Osteocyte (in vitro differentiated cells): ENCODE measurements at regions not wholly inside any gene's neighbourhood (a gene's known extent, or its start where the extent isn't known, plus 50 kb on each side); places are given as distances from the start of the nearest gene placed in this dataset.

Experiments
- DNase-seq: peaks from one replicate; pipeline ENCODE4 v3.0.0; 2021; ENCODE audit warnings: mixed read lengths; ENCODE audit not compliant: unreplicated experiment; ENCODE audit errors: extremely low spot score
- H3K27ac Mint-ChIP-seq: one replicate; pipeline ENCODE4 v1.8.0; 2021; ENCODE audit warnings: mild to moderate bottlenecking, mixed read lengths; ENCODE audit not compliant: unreplicated experiment
- H3K27me3 Mint-ChIP-seq: one replicate; pipeline ENCODE4 v1.8.0; 2021; ENCODE audit warnings: mixed read lengths; ENCODE audit not compliant: unreplicated experiment
- H3K36me3 Mint-ChIP-seq: one replicate; pipeline ENCODE4 v1.8.0; 2021; ENCODE audit warnings: mixed read lengths; ENCODE audit not compliant: unreplicated experiment
- H3K4me1 Mint-ChIP-seq: one replicate; pipeline ENCODE4 v1.8.0; 2021; ENCODE audit warnings: mixed read lengths; ENCODE audit not compliant: unreplicated experiment
- H3K4me3 Mint-ChIP-seq: one replicate; pipeline ENCODE4 v1.8.0; 2021; ENCODE audit warnings: mild to moderate bottlenecking, moderate library complexity, mixed read lengths; ENCODE audit not compliant: unreplicated experiment
- H3K9me3 Mint-ChIP-seq: one replicate; pipeline ENCODE4 v1.8.0; 2021; ENCODE audit warnings: mixed read lengths; ENCODE audit not compliant: unreplicated experiment
- TF ChIP-seq, protein P1 (sequence below): fragments of 200-600 bp; sonication (generic); IDR thresholded peaks from 2 replicates; pipeline ENCODE4 v1.5.0; 2021; ENCODE audit warnings: antibody characterized with exemption, mild to moderate bottlenecking, moderate library complexity

- H3K27me3 Mint-ChIP-seq = peaks cover 4% of the 10 kb centered on the region
- H3K27ac Mint-ChIP-seq = no peak overlapping the region
- no peaks in the 10 kb centered on the region for H3K9me3 Mint-ChIP-seq
- no peaks in the 10 kb centered on the region for H3K36me3 Mint-ChIP-seq
- H3K4me1 Mint-ChIP-seq = no peaks in the 10 kb centered on the region
- DNase-seq = no peak
- no peak overlapping the region for H3K4me3 Mint-ChIP-seq
- TF ChIP-seq, protein P1, sequence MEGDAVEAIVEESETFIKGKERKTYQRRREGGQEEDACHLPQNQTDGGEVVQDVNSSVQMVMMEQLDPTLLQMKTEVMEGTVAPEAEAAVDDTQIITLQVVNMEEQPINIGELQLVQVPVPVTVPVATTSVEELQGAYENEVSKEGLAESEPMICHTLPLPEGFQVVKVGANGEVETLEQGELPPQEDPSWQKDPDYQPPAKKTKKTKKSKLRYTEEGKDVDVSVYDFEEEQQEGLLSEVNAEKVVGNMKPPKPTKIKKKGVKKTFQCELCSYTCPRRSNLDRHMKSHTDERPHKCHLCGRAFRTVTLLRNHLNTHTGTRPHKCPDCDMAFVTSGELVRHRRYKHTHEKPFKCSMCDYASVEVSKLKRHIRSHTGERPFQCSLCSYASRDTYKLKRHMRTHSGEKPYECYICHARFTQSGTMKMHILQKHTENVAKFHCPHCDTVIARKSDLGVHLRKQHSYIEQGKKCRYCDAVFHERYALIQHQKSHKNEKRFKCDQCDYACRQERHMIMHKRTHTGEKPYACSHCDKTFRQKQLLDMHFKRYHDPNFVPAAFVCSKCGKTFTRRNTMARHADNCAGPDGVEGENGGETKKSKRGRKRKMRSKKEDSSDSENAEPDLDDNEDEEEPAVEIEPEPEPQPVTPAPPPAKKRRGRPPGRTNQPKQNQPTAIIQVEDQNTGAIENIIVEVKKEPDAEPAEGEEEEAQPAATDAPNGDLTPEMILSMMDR = no peak
Measured at GRCh38 chr1:104855550-104855949, 1105.9 kb downstream of the AMY1C start.

- H3K27me3 Mint-ChIP-seq = peaks cover 4% of the 10 kb centered on the region
- no peaks in the 10 kb centered on the region for H3K4me1 Mint-ChIP-seq
Measured at GRCh38 chr1:104856091-104856490, 1106.4 kb downstream of the AMY1C start.

GRCh38 chr1:104856518-104856917 is 1106.8 kb downstream of the AMY1C start:
- Mint-ChIP-seq H3K27ac (no peak overlapping the region), H3K27me3 (peaks cover 4% of the 10 kb centered on the region), H3K36me3 (no peaks in the 10 kb centered on the region), H3K4me1 (no peaks in the 10 kb centered on the region), H3K9me3 (no peaks in the 10 kb centered on the region), H3K4me3 (no peak overlapping the region)
- TF ChIP-seq, protein P1 = no peak
- DNase-seq = no peak

More at GRCh38 chr1:104856091-104856490, 1106.4 kb downstream of the AMY1C start:
- Mint-ChIP-seq H3K36me3 (no peaks in the 10 kb centered on the region), H3K9me3 (no peaks in the 10 kb centered on the region), H3K27ac (no peak overlapping the region), H3K4me3 (no peak overlapping the region)
- TF ChIP-seq, protein P1 = no peak
- no peak for DNase-seq

GRCh38 chr1:104868794-104869193 is 1119.1 kb downstream of the AMY1C start:
- Mint-ChIP-seq H3K36me3 (no peaks in the 10 kb centered on the region), H3K27ac (no peak overlapping the region), H3K27me3 (peaks cover 2% of the 10 kb centered on the region), H3K4me3 (no peak overlapping the region), H3K4me1 (no peaks in the 10 kb centered on the region), H3K9me3 (no peaks in the 10 kb centered on the region)
- no peak for DNase-seq
- TF ChIP-seq, protein P1 = no peak

GRCh38 chr1:104874044-104874443 is 1124.3 kb downstream of the AMY1C start:
- DNase-seq = no peak
- peaks cover 6% of the 10 kb centered on the region for H3K27me3 Mint-ChIP-seq
- no peaks in the 10 kb centered on the region for H3K4me1 Mint-ChIP-seq
- TF ChIP-seq, protein P1 = no peak
- H3K36me3 Mint-ChIP-seq = no peaks in the 10 kb centered on the region
- H3K4me3 Mint-ChIP-seq = no peak overlapping the region
- H3K9me3 Mint-ChIP-seq = no peaks in the 10 kb centered on the region
- no peak overlapping the region for H3K27ac Mint-ChIP-seq
